Erythroblast (primary cell): ENCODE measurements at regions not wholly inside any gene's neighbourhood (a gene's known extent, or its start where the extent isn't known, plus 50 kb on each side); places are given as distances from the start of the nearest gene placed in this dataset.

Experiments
- GATA1 ChIP-seq: IDR thresholded peaks from 2 replicates; pipeline ENCODE4 v1.6.1; 2011; ENCODE audit warnings: low read depth, mild to moderate bottlenecking, control low read depth, low read length, moderate library complexity
- POLR2A ChIP-seq: IDR thresholded peaks from 2 replicates; pipeline ENCODE4 v1.6.1; 2011; ENCODE audit warnings: mild to moderate bottlenecking, low read length

DNA sequence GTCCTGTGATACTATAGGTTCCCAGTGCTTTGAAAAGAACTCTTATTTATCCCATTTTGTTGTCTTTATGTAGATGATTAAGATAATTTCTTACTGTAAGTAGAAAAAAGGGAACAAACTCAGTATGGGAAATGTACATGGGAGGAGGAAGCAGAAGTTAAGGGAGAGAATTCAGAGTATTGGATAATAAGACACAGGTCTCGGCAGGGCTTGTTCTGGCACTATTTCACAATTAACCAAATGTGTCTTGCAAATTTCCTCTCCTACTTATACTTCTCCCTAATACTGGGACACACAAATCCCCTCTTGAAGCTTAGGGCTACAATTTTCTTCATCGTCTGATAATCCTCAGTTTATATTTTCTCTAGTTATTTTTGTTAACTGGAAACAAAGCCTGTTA lies 744.0 kb downstream of the ADCYAP1 start:
- TF ChIP-seq POLR2A (no peak), GATA1 (no peak)
